Neural progenitor cell (in vitro differentiated cells): ENCODE measurements at regions not wholly inside any gene's neighbourhood (a gene's known extent, or its start where the extent isn't known, plus 50 kb on each side); places are given as distances from the start of the nearest gene placed in this dataset.

Source experiments
- EZH2 ChIP-seq: fragments of 200-600 bp; sonication (generic); IDR thresholded peaks from 2 replicates; pipeline ENCODE4 v1.6.1; 2017; ENCODE audit warnings: antibody characterized with exemption, mild to moderate bottlenecking, moderate library complexity
- EZH2phosphoT487 ChIP-seq: fragments of 200-600 bp; sonication (generic); IDR thresholded peaks from 2 replicates; pipeline ENCODE4 v1.6.1; 2017; ENCODE audit warnings: antibody characterized with exemption
- TF ChIP-seq, protein P1 (sequence below): fragments of 200-600 bp; sonication (generic); IDR thresholded peaks from 2 replicates; pipeline ENCODE4 v1.5.1; 2017; ENCODE audit warnings: antibody characterized with exemption, mild to moderate bottlenecking

DNA sequence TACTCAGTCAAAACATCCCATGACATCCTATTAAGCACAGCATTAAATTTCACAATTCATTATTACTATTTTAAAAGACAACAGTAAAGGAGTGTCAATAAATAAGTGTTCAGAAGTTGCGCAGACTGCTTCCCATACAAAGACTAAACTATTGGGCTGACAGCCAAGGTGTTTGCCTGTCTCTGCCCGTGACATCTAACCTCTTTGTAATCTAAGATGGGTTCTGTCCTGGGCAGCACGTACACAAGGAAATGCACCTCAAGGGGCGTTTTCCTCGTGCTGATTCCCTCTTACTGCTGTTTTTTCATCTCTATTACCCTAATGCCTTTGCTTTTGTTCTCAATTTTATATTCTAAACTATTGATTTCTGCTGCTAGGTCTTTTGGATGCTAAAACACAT lies 216.3 kb downstream of the NHLRC3 start:
- TF ChIP-seq, protein P1, sequence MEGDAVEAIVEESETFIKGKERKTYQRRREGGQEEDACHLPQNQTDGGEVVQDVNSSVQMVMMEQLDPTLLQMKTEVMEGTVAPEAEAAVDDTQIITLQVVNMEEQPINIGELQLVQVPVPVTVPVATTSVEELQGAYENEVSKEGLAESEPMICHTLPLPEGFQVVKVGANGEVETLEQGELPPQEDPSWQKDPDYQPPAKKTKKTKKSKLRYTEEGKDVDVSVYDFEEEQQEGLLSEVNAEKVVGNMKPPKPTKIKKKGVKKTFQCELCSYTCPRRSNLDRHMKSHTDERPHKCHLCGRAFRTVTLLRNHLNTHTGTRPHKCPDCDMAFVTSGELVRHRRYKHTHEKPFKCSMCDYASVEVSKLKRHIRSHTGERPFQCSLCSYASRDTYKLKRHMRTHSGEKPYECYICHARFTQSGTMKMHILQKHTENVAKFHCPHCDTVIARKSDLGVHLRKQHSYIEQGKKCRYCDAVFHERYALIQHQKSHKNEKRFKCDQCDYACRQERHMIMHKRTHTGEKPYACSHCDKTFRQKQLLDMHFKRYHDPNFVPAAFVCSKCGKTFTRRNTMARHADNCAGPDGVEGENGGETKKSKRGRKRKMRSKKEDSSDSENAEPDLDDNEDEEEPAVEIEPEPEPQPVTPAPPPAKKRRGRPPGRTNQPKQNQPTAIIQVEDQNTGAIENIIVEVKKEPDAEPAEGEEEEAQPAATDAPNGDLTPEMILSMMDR: no peak
- TF ChIP-seq EZH2 (no peak), EZH2phosphoT487 (no peak)
